ENCODE measurements at regions not wholly inside any gene's neighbourhood (a gene's known extent, or its start where the extent isn't known, plus 50 kb on each side); places are given as distances from the start of the nearest gene placed in this dataset.

- TF ChIP-seq TAF1 (IDR thresholded peaks at IDR 0.05; ENCODE audit: low read depth, low read length) (no peak), POLR2A (IDR thresholded peaks at IDR 0.05; ENCODE audit: low read depth, low read length) (no peak)
Observed at GRCh38 chr14:61992139-61992538, 229.9 kb downstream of the SNAPC1 start.

Measured in GM12891 (cell line).